Adrenal gland (tissue), 5 donors: ENCODE measurements at regions not wholly inside any gene's neighbourhood (a gene's known extent, or its start where the extent isn't known, plus 50 kb on each side); places are given as distances from the start of the nearest gene placed in this dataset.

Source experiments
- CTCF ChIP-seq, 6 experiments: fragments of 450-650 bp in 4 of 6; fragments of 200-600 bp in 2 of 6; sonication (generic) in 1 of 6; IDR thresholded peaks; 1 replicate in 5 of 6; 2 replicates in 1 of 6; pipeline versions ENCODE4 v1.5.1 to v1.8.0; 2016 to 2021; ENCODE audit warnings: antibody characterized with exemption in 6 of 6, mild to moderate bottlenecking in 2 of 6, moderate library complexity in 1 of 6
- POLR2A ChIP-seq, 2 donors: fragments of 450-650 bp; IDR thresholded peaks; one replicate each; pipeline ENCODE4 v1.6.1; 2017; ENCODE audit warnings: antibody characterized with exemption in 2 of 2, mild to moderate bottlenecking in 2 of 2, moderate library complexity in 1 of 2
- donor health status: DM: no; HTN: no; CAD: no.

- TF ChIP-seq POLR2A (IDR thresholded peaks at IDR 0.05), result no peak
- no peak for TF ChIP-seq CTCF (IDR thresholded peaks at IDR 0.05)
Observed at GRCh38 chr4:156686120-156686519, 285.5 kb downstream of the PDGFC start.
